ENCODE measurements at regions not wholly inside any gene's neighbourhood (a gene's known extent, or its start where the extent isn't known, plus 50 kb on each side); places are given as distances from the start of the nearest gene placed in this dataset.

GRCh38 chr20:41895241-41896032, 277.3 kb upstream of the CHD6 start:
- POLR2A ChIA-PET (ENCODE audit: low non-redundant PET): no interaction called here

GRCh38 chr20:41894255-41894963, 276.2 kb upstream of the CHD6 start:
- no peak for DNase-seq (ENCODE audit: low spot score)
- no peaks in the 10 kb centered on the region for H3K9me3 ChIP-seq (ENCODE audit: low read depth, low read length, poor library complexity, severe bottlenecking)
- no peak overlapping the region for H3K4me3 ChIP-seq (ENCODE audit: low read depth, low read length, poor library complexity, severe bottlenecking)
- H3K36me3 ChIP-seq (ENCODE audit: insufficient read depth, low read length, poor library complexity, severe bottlenecking): no peaks in the 10 kb centered on the region
- BruUV-seq (replicated peaks): no TSS peak
- H3K27me3 ChIP-seq (replicated peaks; ENCODE audit: insufficient read depth, low read depth, low read length, poor library complexity): peaks cover 16% of the 10 kb centered on the region
- intact Hi-C loops (cut with micrococcal nuclease; ENCODE audit: unreplicated experiment): no loop called here
- H3K27ac ChIP-seq (ENCODE audit: low read depth, low read length, poor library complexity, severe bottlenecking): no peak overlapping the region
- CTCF ChIA-PET: no interaction called here
- H3K4me1 ChIP-seq (ENCODE audit: insufficient read depth, low read length, poor library complexity, severe bottlenecking): no peaks in the 10 kb centered on the region
- TF ChIP-seq CTCF (conservative IDR thresholded peaks at IDR 0.05; ENCODE audit: low read depth, low read length) (no peak), EZH2 (IDR thresholded peaks at IDR 0.05; ENCODE audit: borderline replicate concordance, low read depth, low read length, poor library complexity, severe bottlenecking) (no peak)
- POLR2A ChIA-PET (ENCODE audit: low non-redundant PET): no interaction called here

More at GRCh38 chr20:41895241-41896032, 277.3 kb upstream of the CHD6 start:
- H3K36me3 ChIP-seq (ENCODE audit: insufficient read depth, low read length, poor library complexity, severe bottlenecking): no peaks in the 10 kb centered on the region
- BruUV-seq (replicated peaks): no TSS peak
- CTCF ChIA-PET: no interaction called here
- intact Hi-C loops (cut with micrococcal nuclease; ENCODE audit: unreplicated experiment): no loop called here
- no peaks in the 10 kb centered on the region for H3K4me1 ChIP-seq (ENCODE audit: insufficient read depth, low read length, poor library complexity, severe bottlenecking)
- no peak for DNase-seq (ENCODE audit: low spot score)
- H3K9me3 ChIP-seq (ENCODE audit: low read depth, low read length, poor library complexity, severe bottlenecking): no peaks in the 10 kb centered on the region
- no peak for TF ChIP-seq EZH2 (IDR thresholded peaks at IDR 0.05; ENCODE audit: borderline replicate concordance, low read depth, low read length, poor library complexity, severe bottlenecking)
- no peak for TF ChIP-seq CTCF (conservative IDR thresholded peaks at IDR 0.05; ENCODE audit: low read depth, low read length)
- H3K27ac ChIP-seq (ENCODE audit: low read depth, low read length, poor library complexity, severe bottlenecking): no peak overlapping the region
- H3K27me3 ChIP-seq (replicated peaks; ENCODE audit: insufficient read depth, low read depth, low read length, poor library complexity): peaks cover 23% of the 10 kb centered on the region
- no peak overlapping the region for H3K4me3 ChIP-seq (ENCODE audit: low read depth, low read length, poor library complexity, severe bottlenecking)

DNA sequence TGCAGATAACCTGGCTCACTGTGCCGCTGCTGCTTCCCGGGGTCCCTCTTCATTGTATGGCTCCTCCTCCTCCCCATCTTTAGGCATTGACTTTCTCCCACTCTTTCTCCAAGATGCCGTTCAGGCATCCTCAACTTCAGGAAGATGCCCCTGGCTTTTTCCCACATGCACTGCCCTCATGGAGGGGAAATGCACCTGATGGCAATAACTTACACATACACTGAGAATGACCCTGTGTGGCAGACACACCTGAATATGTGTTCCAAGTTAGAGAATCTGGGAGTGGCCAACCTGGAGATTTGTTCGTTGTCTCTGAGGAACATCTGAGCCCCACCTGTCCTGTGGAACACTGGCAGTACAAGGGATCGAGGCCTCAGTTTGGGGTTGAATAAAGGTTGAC, 273.9 kb upstream of the CHD6 start:
- ChIA-PET POLR2A (ENCODE audit: low non-redundant PET) (no interaction called here), CTCF (no interaction called here)
- Histone ChIP-seq H3K4me3 (ENCODE audit: low read depth, low read length, poor library complexity, severe bottlenecking) (no peak overlapping the region), H3K36me3 (ENCODE audit: insufficient read depth, low read length, poor library complexity, severe bottlenecking) (no peaks in the 10 kb centered on the region), H3K27ac (ENCODE audit: low read depth, low read length, poor library complexity, severe bottlenecking) (no peak overlapping the region), H3K27me3 (replicated peaks; ENCODE audit: insufficient read depth, low read depth, low read length, poor library complexity) (peaks cover 3% of the 10 kb centered on the region), H3K4me1 (ENCODE audit: insufficient read depth, low read length, poor library complexity, severe bottlenecking) (no peaks in the 10 kb centered on the region), H3K9me3 (ENCODE audit: low read depth, low read length, poor library complexity, severe bottlenecking) (no peaks in the 10 kb centered on the region)
- intact Hi-C loops (cut with micrococcal nuclease; ENCODE audit: unreplicated experiment): no loop called here
- no TSS peak for BruUV-seq (replicated peaks)
- no peak for DNase-seq (ENCODE audit: low spot score)
- no peak for TF ChIP-seq CTCF (conservative IDR thresholded peaks at IDR 0.05; ENCODE audit: low read depth, low read length)
- TF ChIP-seq EZH2 (IDR thresholded peaks at IDR 0.05; ENCODE audit: borderline replicate concordance, low read depth, low read length, poor library complexity, severe bottlenecking): no peak
